HCT116 (cell line): ENCODE measurements at regions not wholly inside any gene's neighbourhood (a gene's known extent, or its start where the extent isn't known, plus 50 kb on each side); places are given as distances from the start of the nearest gene placed in this dataset.

Experiments used
- EGR1 ChIP-seq: IDR thresholded peaks from 2 replicates; pipeline ENCODE4 v1.6.1; 2012; ENCODE audit warnings: low read depth
- EZH2 ChIP-seq: fragments of 200-600 bp; sonication (generic); IDR thresholded peaks from 2 replicates; pipeline ENCODE4 v1.6.1; 2017; ENCODE audit warnings: antibody characterized with exemption, mixed run types
- POLR2A ChIP-seq: IDR thresholded peaks from 2 replicates; pipeline ENCODE4 v1.7.0; 2011; ENCODE audit warnings: borderline replicate concordance; ENCODE audit not compliant: insufficient read depth, insufficient read length; ENCODE audit errors: extremely low read depth
- POLR2AphosphoS5 ChIP-seq: IDR thresholded peaks from 2 replicates; pipeline ENCODE4 v1.6.1; 2011; ENCODE audit warnings: mild to moderate bottlenecking, low read depth, low read length, moderate library complexity
- SIN3A ChIP-seq: IDR thresholded peaks from 2 replicates; pipeline ENCODE4 v1.6.1; 2012; ENCODE audit warnings: low read depth
- YY1 ChIP-seq: IDR thresholded peaks from 2 replicates; pipeline ENCODE4 v1.6.1; 2011; ENCODE audit warnings: low read length, low read depth, moderate library complexity, mild to moderate bottlenecking; ENCODE audit not compliant: insufficient replicate concordance; ENCODE audit errors: extremely low read depth
- TF ChIP-seq, protein P1 (sequence below), 3 experiments: fragments of 200-600 bp in 1 of 3; sonication (generic) in 1 of 3; IDR thresholded peaks in 2 of 3; conservative IDR thresholded peaks in 1 of 3; 2 replicates each; pipeline ENCODE4 v1.5.1; 2012 to 2017; ENCODE audit warnings: low read depth in 2 of 3, low read length in 2 of 3, antibody characterized with exemption in 1 of 3, borderline replicate concordance in 1 of 3, control low read depth in 1 of 3, mild to moderate bottlenecking in 1 of 3, mixed read lengths in 1 of 3, mixed run types in 1 of 3, moderate library complexity in 1 of 3; ENCODE audit not compliant: insufficient read depth in 1 of 3
- TF ChIP-seq, protein P2 (sequence below): IDR thresholded peaks from 2 replicates; pipeline ENCODE4 v1.6.1; 2012; ENCODE audit warnings: low read depth

DNA sequence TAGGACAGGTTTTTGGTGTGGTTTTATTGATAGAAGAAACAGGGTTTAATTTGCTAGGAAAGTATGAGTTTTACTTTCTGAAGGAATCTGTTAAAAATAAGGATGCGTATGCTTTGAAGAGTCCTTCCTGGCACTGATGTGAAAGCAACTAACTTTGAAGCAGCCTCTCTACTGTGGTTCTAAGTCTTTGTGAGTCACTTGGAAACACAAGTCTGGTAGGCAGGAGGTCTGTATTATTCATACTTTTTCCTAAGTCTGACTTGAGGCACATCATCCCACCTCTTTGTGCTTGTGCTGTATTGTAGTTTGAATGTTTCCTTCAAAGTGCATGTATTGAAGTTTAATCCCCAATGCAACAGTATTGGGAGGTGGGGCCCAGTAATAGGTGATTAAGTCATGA is 129.0 kb downstream of the TAF11L14 start:
- TF ChIP-seq, protein P1, sequence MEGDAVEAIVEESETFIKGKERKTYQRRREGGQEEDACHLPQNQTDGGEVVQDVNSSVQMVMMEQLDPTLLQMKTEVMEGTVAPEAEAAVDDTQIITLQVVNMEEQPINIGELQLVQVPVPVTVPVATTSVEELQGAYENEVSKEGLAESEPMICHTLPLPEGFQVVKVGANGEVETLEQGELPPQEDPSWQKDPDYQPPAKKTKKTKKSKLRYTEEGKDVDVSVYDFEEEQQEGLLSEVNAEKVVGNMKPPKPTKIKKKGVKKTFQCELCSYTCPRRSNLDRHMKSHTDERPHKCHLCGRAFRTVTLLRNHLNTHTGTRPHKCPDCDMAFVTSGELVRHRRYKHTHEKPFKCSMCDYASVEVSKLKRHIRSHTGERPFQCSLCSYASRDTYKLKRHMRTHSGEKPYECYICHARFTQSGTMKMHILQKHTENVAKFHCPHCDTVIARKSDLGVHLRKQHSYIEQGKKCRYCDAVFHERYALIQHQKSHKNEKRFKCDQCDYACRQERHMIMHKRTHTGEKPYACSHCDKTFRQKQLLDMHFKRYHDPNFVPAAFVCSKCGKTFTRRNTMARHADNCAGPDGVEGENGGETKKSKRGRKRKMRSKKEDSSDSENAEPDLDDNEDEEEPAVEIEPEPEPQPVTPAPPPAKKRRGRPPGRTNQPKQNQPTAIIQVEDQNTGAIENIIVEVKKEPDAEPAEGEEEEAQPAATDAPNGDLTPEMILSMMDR (IDR thresholded peaks at IDR 0.05 in 2 of 3, conservative IDR thresholded peaks at IDR 0.05 in 1 of 3; ENCODE audit: borderline replicate concordance in 1 of 3, insufficient read depth in 1 of 3, low read depth in 2 of 3, low read length in 2 of 3) = no peak
- TF ChIP-seq YY1 (no peak), EGR1 (no peak), POLR2A (no peak), EZH2 (no peak), SIN3A (no peak), POLR2AphosphoS5 (no peak)
- TF ChIP-seq, protein P2, sequence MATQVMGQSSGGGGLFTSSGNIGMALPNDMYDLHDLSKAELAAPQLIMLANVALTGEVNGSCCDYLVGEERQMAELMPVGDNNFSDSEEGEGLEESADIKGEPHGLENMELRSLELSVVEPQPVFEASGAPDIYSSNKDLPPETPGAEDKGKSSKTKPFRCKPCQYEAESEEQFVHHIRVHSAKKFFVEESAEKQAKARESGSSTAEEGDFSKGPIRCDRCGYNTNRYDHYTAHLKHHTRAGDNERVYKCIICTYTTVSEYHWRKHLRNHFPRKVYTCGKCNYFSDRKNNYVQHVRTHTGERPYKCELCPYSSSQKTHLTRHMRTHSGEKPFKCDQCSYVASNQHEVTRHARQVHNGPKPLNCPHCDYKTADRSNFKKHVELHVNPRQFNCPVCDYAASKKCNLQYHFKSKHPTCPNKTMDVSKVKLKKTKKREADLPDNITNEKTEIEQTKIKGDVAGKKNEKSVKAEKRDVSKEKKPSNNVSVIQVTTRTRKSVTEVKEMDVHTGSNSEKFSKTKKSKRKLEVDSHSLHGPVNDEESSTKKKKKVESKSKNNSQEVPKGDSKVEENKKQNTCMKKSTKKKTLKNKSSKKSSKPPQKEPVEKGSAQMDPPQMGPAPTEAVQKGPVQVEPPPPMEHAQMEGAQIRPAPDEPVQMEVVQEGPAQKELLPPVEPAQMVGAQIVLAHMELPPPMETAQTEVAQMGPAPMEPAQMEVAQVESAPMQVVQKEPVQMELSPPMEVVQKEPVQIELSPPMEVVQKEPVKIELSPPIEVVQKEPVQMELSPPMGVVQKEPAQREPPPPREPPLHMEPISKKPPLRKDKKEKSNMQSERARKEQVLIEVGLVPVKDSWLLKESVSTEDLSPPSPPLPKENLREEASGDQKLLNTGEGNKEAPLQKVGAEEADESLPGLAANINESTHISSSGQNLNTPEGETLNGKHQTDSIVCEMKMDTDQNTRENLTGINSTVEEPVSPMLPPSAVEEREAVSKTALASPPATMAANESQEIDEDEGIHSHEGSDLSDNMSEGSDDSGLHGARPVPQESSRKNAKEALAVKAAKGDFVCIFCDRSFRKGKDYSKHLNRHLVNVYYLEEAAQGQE = no peak
